HG03460 (cell line): ENCODE measurements at regions not wholly inside any gene's neighbourhood (a gene's known extent, or its start where the extent isn't known, plus 50 kb on each side); places are given as distances from the start of the nearest gene placed in this dataset.
"Not testable (repeated sequence)": the region's sequence is repeated elsewhere in the genome, so short reads cannot be mapped to it uniquely, and the experiment has no call there.

Experiments
- ATAC-seq: cut with Tn5 transposase; IDR thresholded peaks from one replicate; pipeline ENCODE4 v1.9.1; 2021; ENCODE audit not compliant: unreplicated experiment

DNA sequence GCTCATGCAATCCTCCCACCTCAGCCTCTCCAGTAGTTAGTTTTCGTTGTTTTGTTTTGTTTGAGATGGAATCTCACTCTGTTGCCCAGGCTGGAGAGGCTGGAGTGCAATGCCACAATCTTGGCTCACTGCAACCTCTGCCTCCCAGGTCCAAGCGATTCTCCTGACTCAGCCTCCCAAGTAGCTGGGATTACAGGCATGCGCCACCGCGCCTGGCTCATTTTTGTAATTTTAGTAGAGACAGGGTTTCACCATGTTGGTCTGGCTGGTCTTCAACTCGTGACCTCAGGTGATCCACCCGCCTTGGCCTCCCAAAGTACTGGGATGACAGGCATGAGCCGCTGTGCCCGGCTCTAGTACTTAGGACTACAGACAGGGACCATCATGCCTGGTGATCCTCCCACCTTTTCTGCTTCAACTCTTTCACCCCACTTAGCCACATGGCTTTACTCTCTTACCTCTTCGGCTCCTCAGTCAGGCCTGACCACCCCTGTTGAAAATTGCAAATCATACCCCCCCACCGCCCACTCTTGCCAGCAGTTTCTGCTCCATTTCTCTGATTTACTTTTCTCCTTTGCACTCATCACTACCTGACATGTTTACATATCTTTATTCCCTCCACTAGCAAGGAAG, 157.1 kb upstream of the GRK3 start:
- ATAC-seq = no peak

DNA sequence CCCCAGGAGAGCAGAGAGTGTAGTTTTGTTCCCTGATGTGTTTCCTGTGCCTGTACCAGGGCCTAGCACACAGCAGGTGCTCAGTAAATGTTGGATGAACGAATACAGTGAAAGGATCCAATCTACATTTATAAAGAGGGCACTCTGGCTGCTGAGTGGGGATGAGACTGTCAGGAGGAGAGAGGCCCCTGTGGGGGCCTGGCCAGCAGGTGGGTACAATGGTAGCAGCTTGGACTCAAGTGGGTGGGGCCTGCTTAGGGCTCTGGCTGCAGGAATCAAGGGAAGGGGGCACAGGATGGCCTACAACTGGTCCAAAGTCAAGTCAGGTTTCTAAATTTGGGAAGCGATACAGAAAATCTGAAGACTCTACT, 156.6 kb upstream of the GRK3 start:
- no peak for ATAC-seq

DNA sequence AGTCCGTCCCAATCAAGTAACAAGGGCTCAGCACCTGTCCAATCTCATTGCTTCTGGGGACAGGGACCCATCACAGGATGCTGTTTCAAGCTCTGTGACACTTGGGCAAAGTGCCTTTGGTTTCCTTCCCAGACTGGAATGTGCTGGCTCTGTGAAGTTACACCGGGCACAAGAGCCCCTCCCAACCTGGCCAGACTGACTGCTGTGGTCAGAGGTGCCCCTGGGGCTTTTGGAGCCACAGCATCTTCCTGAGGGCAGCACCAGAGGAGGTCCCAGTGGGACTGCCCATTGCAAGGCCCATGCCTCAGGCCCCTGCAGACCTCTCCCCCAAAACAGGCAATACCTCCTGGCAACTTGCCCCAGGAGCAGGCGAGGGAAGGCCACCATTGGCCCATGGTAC, 155.2 kb upstream of the GRK3 start:
- ATAC-seq = no peak

DNA sequence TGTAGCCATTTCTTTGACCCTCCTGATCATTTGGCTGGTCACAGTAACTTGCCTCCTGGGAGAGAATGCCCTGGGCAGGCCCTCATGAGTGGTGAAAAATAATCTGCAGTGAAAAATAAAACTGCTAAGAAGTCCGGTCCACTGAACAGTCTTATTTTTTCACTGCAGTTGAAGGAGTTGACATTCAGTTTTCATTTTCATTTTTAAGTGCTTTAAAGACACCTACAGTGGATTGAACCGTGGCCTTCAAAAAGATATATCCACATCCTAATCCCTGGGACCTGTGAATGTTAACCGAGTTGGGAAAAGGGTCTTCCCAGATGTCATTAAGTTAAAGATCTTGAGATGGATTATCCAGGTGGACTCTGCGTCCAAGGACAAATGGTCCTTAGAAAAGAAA, 153.6 kb upstream of the GRK3 start:
- no peak for ATAC-seq

DNA sequence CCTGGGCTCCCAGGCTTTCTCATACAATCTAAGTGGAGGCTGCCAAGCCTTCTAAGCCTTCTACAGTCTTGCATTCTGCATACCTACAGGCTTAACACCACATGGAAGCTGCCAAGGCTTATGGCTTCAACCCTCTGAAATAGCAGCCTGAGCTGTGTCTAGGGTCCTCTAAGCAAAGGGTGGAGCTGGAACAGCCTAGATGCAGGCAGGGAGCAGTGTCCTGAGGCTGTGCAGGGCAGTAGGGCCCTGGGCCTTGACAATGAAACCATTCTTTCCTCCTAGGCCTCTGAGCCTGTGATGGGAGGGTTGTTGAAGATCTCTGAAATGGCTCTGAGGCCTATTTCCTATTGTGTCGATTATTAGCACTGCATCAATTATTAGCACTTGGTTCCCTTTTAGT, 150.9 kb upstream of the GRK3 start:
- no peak for ATAC-seq

DNA sequence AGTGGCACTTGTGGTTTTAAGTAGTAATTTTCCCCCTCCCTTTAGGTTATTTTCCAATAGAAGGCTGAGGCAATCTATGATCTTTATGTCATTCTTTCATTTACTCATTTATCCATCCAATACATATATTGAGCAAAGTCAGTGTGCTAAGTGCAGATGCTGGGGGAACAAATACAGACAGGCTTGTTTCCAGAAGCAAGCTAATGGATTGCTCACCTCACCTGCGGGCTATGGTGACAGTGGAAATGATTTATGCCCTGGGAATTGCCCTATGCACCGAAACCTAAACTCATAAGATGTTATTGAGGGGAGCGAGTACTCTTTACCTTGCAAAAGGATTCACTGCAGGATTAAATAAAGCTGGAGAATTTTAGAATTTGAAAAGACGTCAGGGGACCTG, 148.7 kb upstream of the GRK3 start:
- not testable (repeated sequence) for ATAC-seq

DNA sequence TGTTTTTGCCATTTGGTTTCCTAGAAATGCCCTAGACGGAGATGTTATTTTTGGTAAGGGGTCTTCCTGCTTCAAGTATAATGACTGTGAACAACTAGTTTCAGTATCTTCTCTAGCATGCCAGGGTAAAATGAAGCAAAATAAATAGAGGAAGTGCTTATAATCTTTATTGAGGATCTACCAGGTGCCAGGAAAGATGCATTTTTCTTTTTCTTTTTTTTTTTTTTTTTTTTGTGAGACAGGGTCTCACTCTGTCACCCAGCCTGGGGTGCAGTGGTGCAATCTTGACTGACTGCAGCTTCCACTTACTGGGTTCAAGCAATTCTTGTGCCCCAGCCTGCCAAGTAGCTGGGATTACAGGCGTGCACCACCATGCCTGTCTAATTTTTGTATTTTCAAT, 146.6 kb upstream of the GRK3 start:
- ATAC-seq = not testable (repeated sequence)

DNA sequence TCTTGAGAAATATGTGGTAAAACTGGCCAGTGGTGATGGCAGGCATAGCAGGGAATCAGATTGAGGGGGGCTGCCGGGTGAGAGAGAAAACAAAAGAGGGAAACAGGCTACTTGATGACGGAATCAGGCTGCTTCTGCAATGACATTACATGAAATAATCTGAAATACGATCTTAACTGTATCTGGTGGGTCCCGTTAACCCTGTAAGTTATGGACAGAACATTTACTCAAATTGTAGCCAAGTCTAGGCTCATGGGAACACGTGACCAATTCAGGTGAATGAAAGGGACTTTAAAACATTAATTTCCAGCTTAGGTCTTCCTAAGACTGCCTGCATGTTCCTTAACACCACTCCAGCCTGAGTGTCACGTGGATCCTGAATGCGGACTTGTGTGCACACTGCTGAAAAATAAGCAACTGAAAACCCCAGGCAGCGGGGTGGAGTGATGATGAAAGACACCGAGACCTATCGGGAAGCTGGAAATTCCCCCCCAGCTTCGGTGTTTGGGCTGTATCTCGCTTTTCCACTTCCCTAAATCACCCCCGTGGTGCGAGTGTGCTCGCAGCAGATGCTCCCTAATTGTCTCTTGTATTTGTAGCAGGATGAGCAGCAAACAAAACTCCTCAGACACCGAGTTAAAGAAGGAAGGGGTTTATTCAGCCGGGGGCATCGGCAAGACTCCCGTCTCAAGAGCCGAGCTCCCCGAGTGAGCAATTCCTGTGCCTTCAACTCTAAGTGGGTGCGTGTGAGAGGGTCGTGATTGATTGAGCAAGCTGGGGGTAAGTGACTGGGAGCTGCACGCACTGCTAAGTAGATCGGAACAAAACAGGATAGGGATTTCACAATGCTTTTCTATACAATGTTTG, 145.0 kb upstream of the GRK3 start:
- ATAC-seq = no peak

DNA sequence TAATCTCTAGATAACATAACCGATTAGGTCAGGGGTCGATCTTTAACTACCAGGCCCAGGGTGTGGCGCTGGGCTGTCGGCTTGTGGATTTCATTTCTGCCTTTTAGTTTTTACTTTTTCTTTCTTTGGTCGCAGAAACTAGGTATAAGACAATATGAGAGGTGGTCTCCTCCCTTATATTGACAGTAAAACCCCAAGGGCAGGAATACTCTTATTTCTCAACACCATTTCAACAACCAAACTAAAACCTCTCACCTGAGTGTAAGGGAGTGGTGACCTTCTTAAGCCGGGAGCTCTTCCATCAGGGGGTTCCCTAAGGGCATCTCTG, 144.4 kb upstream of the GRK3 start:
- ATAC-seq = not testable (repeated sequence)

DNA sequence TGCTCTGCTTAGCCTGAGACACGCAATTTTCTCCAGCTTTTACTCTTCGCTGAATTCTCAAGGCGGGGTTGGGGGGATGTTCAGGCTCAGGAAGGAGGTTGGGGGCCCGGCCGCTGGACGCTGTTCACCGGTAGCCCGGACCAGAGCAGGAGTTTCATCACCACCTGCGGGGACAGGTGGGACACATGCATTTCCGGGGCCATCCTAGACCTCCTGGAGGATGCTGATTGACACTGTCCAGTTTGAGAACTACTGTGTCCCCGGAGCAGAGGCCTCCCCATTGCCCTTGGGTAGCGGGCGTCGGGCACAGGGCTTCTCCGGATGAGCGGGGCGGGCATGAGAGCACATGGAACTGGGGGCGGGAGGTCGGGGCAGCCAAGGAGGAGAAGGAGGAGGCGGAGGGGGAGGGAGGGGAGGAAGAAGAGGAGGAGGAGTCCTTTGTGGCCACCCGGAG, 144.0 kb upstream of the GRK3 start:
- no peak for ATAC-seq

DNA sequence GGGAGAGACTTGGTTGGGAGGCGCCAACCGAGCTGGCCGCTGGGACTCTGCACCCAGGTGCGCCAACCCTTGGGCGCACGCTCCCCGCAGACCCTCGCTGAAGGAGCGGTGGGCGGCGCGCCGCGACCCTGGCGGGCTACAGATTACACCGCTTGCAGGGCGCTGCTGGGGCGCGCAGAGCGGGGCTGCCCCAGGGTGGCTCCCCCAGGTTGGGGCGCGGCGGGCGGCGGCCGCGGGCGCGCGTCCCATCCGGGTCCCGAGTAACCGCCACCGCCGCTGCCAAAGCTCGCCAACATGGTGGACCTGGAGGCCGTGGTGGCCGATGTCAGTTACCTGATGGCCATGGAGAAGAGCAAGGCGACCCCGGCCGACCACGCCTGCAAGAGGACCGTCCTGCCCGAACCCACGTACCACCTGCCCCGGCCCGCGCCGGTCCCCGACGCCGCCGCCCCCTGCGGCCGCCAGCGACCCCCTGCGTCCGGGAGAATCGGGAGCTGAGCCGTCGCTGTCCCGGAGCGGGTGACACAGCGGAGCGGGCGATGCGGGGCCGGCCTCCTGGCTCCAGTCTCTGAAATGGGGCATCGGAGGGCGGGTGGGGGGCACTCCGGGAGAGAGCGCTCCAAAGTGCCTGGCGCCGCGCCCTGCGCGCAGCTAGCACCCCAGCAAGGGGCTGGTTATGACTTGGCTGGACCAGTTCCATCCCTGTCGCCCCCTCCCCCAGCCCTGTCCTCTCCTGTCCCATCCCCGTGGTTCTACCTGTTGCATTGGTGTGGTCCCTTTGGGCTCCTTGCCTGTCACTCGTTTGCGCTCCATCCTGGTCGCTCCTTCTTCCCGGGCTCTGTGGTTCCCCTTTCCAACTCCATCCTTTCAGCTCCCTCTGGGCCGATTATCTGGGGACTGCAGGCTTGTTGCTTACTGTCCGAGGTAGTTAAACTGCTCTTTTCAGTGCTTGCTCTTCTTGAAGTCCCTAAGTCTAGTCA, 143.3 kb upstream of the GRK3 start:
- ATAC-seq = no peak

DNA sequence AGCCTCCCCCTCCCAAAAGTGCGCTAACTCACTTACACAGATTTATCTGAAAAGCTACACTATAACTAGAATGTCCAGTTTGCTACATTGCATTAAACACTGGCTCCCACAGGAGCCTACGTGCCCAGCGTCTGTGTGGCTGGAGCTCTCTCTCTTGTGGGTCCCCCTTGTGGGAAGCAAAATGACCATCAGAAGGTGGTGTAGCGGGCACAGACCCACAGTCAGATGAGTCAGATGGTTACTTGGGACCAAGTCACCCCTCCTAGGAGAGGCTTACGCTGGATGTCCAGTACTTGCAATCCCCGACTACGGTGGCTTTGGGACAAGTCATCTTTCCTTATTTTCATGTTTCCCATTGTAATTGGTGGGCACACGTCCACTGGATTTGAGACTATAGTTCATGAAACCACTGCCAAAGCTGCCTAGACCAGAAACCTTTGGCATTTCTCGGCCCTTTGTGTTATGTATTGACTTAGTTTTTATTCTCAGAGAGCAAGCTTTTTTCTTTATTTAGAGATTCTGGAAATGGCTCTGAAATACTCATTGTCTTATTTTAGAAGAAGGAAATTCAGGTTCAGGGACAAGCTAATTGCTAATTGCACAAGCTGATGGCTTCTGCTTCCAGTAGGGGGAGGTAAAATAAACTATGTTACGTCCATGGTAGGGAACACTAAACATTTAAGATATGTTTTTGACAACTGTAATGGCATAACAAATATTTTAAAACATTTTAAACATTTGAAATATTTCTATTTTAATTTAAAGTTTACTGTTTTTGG, 137.8 kb upstream of the GRK3 start:
- ATAC-seq = not testable (repeated sequence)

DNA sequence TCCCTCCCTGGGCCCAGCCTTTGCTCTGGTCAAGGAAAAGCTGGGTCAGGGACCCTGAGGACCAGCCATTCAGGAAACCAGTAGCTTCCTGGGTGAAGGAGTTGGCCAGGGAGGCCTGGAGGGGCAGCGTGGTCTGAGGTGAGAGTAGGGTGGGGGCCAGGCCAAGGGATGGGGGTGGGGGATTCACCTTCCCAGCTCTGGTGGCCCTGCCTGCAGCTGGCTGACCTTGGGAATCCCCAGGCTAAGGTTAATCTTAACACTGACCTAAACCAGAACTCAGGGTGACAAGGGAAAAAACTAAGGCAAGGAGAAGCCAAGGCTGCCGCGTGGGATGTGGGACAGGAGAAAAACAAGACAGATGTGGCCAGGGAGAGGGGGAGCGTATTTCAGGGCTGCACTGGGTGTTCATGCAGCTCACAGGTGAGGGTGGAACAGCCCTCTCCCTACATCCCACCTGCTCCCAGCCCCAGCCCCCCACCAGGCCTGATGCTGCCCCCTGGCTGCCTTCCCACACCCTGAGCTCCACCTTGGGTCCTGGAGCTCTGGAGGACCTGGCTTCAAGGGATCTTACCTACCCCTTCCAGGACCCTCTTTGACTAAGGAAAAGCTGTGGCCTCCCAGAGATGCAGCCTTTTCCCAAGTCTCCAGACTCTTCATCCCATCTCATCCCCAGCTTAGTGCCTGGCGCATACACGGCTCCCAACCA, 132.7 kb upstream of the GRK3 start:
- ATAC-seq = not testable (repeated sequence)

DNA sequence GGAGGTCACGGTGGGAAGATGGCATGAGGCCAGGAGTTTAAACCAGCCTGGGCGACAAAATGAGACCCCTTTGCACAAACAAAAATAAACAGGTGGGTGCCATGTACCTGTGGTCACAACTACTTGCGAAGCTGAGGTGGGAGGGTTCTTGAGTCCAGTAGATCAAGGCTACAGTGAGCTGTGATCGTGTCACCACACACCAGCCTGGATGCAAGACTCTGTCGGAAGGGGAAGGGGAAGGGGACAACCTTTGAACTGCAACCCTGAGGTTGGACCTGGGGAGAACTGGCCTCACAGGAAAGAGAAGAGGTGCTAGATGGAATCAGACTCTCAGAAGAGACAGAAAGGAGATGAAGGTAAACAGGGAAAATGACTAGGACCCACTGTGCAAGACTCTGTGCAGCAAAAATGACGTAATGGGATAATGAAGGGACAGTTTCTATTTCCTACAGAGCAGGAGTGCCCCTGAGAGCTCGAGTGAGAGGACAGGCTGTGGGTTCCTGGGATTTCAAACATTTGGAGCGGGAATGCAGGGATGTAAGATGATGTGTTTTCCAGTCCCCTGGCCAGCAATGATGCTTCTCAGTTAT, 131.0 kb upstream of the GRK3 start:
- not testable (repeated sequence) for ATAC-seq

DNA sequence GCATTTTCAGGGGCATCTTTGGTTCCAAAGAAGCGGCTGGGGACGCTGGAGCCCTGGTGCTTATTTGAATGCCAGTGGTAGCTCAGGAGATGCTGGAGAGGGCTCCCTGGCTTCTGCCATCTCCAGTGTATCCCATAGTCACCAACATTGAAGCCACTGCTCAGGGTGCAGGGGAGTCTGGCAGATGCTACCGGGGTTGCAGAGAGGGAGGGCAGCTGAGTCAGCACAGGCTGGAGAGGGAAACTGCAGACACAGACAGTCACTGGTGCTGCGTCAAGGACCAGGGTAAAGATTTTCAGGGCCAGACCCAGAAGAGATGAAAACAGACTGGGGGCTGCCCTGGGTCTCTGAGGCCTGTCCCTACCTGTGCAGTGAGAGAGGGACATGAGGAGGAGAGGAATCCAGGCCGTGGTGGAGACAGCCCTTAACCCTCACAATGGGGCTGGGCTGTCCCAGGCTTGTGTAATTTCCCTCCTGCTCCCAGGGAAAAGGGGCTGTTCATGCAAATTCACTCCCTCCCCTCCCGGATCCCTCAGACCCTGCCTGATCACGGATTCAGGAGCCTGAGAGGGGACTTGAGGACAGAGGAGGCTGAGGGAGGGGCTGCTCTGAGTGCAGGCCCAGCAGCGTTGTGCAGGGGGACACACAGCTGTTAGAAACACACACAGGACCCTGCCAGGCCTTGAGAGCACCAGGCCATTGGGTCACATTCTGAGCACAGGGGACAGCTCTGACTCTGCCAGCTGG, 126.9 kb upstream of the GRK3 start:
- no peak for ATAC-seq

DNA sequence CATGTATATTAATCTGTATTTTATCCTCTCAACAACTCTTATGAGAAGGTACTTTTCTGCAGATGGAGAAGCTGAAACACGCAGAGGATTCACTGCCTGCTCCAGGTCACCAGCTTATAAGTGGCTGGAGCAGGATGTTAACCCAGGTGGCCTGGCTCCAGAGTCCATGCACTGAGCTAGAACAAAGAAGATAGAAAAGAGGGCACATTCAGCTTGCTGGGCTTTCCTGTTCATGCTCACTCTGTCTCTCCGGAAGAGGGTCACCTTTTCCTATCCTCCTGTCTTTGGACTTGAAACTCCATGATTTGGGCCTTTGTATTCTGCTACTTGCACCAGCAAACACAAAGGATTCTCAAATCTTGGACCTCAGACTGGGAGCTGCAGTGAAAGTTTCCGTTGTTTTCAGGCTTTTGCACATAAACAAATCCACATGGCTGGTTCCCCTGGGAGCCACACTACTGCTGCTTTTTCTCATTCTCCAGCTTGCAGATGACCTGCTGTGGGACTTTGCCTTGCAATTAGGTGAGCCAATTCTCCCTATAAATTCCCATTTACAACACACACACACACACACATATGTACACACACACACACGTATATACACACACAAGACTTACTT, 117.3 kb upstream of the GRK3 start:
- ATAC-seq = no peak

DNA sequence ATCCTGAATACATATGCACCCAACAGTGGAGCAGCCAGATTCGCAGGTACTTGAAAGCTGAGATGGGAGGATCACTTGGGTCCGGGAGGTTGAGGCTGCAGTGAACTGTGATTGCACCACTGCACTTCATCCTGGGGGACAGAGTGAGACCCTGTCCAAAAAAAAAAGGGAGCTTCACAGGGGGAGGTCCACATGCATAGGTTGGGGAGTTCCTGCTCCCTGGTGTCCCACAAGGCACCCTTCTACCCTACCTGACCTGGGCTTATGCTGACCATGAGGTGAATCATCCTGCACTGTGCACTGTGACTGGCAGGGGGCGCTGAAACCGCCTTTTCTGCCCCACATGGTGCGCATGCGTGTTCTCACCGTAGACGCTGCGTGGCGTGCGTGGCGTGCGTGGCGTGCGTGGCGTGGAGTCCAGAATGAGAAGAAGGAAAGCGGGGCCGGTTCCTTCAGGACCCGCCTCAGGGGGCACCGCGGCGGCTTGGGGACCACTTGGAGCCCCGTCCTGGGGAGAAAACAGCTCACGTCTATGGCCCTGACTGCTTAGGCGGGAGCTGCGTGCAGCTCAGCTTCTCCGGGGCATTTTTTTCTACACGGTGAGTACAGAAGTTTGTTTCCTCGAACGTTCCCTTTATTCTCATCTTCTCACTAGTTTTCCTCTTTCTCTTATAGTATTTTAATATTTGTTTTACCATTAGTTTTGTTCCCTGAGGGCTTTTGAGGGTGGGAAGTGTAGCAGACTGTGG, 116.6 kb upstream of the GRK3 start:
- peak; percentile 69 for ATAC-seq
